KOPT-K1 (cell line): ENCODE measurements at regions not wholly inside any gene's neighbourhood (a gene's known extent, or its start where the extent isn't known, plus 50 kb on each side); places are given as distances from the start of the nearest gene placed in this dataset.

ENCODE experiments used
- H3K27ac ChIP-seq: fragments of 200-600 bp; sonication (generic); 2 replicates; pipeline ENCODE4 v1.5.1; 2016; ENCODE audit warnings: antibody characterized with exemption, mild to moderate bottlenecking, low read depth, low read length; ENCODE audit not compliant: poor library complexity, severe bottlenecking
- H3K36me3 ChIP-seq: fragments of 200-600 bp; sonication (generic); 2 replicates; pipeline ENCODE4 v1.5.1; 2017; ENCODE audit warnings: antibody characterized with exemption, mild to moderate bottlenecking, low read length, moderate library complexity; ENCODE audit not compliant: insufficient read depth
- H3K9me3 ChIP-seq: fragments of 200-600 bp; sonication (generic); 2 replicates; pipeline ENCODE4 v1.5.1; 2017; ENCODE audit warnings: antibody characterized with exemption, low read length, mild to moderate bottlenecking; ENCODE audit not compliant: insufficient read depth, poor library complexity, severe bottlenecking

DNA sequence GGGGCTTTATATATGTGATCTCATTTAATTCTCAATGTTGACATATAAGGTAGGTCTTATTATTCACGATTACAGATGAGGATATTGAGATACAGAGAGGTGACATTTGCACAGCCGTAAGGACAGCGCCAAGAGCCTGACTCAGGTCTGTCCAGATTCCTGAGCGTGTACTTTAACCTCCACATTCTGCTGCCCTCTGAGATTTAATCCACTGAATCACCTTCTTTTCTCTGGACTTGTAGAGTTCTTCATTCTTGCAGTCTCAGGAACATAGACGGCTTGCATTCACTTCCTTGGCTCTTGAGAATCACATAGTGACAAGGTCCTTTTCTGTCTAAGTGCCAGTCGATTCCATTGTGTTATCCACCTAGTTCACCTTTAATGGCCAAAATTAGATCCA is 141.0 kb upstream of the ARHGAP5 start:
- no peaks in the 10 kb centered on the region for H3K36me3 ChIP-seq
- H3K9me3 ChIP-seq, result no peaks in the 10 kb centered on the region
- H3K27ac ChIP-seq, result no peak overlapping the region

- Histone ChIP-seq H3K9me3 (no peaks in the 10 kb centered on the region), H3K36me3 (no peaks in the 10 kb centered on the region), H3K27ac (no peak overlapping the region)
Measured at GRCh38 chr14:31937730-31938346, 139.3 kb upstream of the ARHGAP5 start.

GRCh38 chr14:31939934-31940333 is 137.2 kb upstream of the ARHGAP5 start:
- no peaks in the 10 kb centered on the region for H3K9me3 ChIP-seq
- no peaks in the 10 kb centered on the region for H3K36me3 ChIP-seq
- H3K27ac ChIP-seq, result no peak overlapping the region

- H3K9me3 ChIP-seq, result no peaks in the 10 kb centered on the region
- H3K27ac ChIP-seq, result no peak overlapping the region
- no peaks in the 10 kb centered on the region for H3K36me3 ChIP-seq
Measured at GRCh38 chr14:31941487-31941886, 135.6 kb upstream of the ARHGAP5 start.

DNA sequence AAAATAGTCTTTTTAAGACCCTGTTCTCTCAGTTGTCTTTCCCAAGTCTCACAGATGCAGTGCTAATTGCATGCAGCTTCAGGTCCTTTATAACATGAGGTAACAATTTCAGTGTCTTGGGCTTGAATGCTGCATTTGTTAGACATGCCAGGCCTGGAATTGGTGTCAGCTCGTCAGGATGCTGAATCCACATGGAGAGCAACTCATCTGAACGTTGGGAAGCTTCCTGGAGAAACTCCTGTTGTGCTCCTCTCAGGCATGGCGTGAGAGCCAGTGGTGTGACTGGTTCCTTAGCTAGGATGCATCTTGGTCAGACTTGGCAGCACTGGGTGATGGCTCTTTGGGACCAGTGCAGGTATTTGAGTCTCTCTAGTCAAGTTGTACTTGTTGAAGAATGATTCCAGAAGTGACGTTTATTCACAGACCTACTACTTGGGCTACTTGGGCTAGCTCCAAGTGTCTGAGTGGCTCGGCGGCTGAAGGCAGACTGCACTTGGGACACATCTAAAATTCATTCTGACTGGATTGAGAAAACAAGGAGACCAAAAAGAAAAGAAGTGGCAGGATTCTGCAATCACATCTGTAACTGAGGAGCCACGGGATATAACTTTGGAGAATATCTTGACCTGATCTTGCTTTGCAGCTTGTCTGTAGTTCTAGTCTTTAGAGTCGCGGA is 134.8 kb upstream of the ARHGAP5 start:
- no peaks in the 10 kb centered on the region for H3K9me3 ChIP-seq
- H3K36me3 ChIP-seq, result no peaks in the 10 kb centered on the region
- no peak overlapping the region for H3K27ac ChIP-seq

- Histone ChIP-seq H3K36me3 (no peaks in the 10 kb centered on the region), H3K9me3 (no peaks in the 10 kb centered on the region), H3K27ac (no peak overlapping the region)
Measured at GRCh38 chr14:31943217-31943799, 133.8 kb upstream of the ARHGAP5 start.

GRCh38 chr14:31943861-31944255 is 133.2 kb upstream of the ARHGAP5 start:
- Histone ChIP-seq H3K36me3 (no peaks in the 10 kb centered on the region), H3K27ac (no peak overlapping the region), H3K9me3 (no peaks in the 10 kb centered on the region)

DNA sequence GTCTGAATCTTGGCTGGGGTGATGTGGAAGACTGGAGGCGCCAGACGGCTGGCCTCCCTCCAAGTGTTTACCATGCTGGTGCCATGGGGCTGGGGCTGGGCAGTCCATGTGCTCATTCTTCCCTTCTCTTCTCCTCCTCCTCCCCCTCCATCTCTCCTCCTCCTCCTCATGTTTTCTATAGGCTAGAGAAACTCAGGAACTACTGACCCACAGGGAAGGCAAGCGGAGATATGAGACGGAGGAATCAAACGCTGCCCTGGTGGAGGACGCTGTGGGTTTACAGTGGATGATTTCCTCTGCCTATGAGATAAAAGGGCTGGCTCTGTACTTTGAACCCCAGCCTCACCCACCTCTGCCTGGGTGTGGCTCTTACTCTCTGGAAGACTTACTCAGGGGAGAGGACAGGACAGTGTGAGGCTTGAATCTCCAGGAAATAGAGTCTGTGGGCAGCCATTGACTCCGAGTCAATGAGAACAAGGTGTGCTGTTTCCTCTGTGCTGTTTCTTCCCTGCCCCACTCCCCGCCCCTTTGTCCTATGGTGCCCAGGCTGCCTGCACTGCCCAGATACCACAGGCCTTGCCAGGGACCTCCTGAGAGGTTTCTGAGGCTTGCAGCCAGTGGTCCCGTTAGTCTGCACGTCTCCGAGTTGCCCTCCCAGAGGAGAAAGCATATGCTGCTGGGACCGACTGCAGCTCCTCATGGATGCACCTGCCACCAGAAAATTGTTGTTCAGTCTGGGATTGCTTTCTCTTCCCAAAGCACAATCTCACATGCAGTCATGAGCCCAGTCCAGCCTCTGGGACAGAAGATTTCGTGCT is 132.6 kb upstream of the ARHGAP5 start:
- Histone ChIP-seq H3K36me3 (no peaks in the 10 kb centered on the region), H3K27ac (no peak overlapping the region), H3K9me3 (no peaks in the 10 kb centered on the region)

- Histone ChIP-seq H3K27ac (no peak overlapping the region), H3K9me3 (no peaks in the 10 kb centered on the region), H3K36me3 (no peaks in the 10 kb centered on the region)
Measured at GRCh38 chr14:31945074-31945613, 132.0 kb upstream of the ARHGAP5 start.

DNA sequence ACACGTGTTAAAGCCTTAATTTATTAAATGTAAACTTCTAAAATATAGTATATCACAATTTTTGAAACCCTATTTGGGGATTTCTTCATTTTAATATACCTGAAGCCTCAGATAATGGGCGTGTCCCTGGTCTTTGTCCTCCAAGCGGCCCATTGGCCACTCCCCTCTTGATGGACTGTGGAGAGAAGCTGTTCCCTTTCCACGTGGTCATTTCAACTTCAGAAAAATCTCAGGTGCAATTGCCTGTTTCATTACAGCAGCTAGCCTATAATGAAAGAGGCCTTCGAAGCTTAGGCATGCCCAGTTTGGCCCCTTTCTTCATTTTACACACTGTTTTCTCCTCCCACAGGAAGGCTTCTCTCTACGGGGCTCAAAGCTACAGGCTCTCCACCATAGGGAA is 131.4 kb upstream of the ARHGAP5 start:
- H3K27ac ChIP-seq, result no peak overlapping the region
- H3K9me3 ChIP-seq, result no peaks in the 10 kb centered on the region
- no peaks in the 10 kb centered on the region for H3K36me3 ChIP-seq

- Histone ChIP-seq H3K27ac (no peak overlapping the region), H3K9me3 (no peaks in the 10 kb centered on the region), H3K36me3 (no peaks in the 10 kb centered on the region)
Measured at GRCh38 chr14:31947076-31947475, 130.0 kb upstream of the ARHGAP5 start.

DNA sequence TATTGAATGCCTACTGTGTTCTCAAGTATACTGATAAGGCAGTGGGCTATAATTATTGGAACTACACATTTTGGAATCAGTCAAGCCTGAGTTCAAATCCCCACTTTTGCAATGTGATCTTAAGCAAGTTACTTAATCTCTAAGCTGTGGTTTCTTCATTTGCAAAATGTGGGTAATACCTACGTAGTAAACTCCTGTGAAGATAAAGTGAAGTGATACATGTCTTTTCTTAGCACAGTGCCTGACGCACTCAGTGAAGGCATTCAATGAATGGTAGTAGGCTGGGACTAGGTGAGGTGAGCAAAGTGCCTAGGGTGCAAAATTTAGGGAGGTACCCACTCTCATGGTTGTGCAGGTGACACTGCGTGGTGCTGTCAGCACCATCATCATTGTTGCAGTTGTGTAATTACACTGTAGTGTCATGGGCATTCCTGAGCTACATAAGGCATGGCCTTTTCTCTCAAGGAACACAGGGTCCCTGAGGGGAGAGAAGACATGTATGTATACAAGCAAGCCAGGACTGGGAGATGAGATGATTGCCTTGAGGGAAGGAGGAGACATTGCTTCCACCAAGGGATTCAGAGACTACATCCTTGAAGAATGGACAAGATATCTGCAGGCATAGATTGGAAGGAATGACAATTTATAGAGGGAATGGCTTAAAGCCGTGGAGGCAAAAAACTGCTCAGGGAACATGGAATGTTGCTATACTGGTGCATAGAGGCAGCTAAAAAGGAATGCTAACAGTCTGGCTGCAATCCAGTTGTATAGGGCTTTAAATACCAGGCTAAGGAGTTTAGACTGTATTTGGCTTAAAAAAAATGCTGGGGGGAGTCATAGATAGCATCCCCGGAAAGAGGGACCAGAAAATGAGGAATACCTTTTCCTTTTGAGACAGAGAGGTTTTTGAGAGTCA is 129.2 kb upstream of the ARHGAP5 start:
- H3K27ac ChIP-seq, result no peak overlapping the region
- H3K36me3 ChIP-seq, result no peaks in the 10 kb centered on the region

DNA sequence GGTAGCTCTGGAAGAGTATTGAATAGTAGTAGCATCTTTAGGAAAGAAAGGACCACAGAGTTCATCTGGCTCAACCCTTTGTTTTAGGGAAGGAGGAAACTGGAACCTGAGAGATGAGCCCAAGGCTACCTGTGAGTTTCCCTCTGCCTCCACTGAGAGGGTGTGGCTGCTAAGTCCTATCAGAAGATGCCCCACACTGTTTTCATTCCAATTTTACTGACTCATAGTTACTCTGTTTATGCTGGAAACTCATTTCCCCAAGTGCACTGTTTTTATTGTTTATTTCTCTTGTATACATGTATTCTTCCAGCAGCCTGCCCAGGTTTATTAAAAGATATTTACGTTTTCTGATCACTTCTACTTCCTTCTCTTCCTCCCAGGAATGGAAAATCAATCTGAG is 127.4 kb upstream of the ARHGAP5 start:
- H3K9me3 ChIP-seq, result no peaks in the 10 kb centered on the region
- H3K36me3 ChIP-seq, result no peaks in the 10 kb centered on the region
- H3K27ac ChIP-seq, result no peak overlapping the region

More for the DNA sequence above, 129.2 kb upstream of the ARHGAP5 start:
- no peaks in the 10 kb centered on the region for H3K9me3 ChIP-seq

GRCh38 chr14:31950331-31950730 is 126.8 kb upstream of the ARHGAP5 start:
- no peaks in the 10 kb centered on the region for H3K9me3 ChIP-seq
- no peaks in the 10 kb centered on the region for H3K36me3 ChIP-seq
- H3K27ac ChIP-seq, result no peak overlapping the region
